CD4-positive, CD25-positive, alpha-beta regulatory T cell (primary cell): ENCODE measurements at regions not wholly inside any gene's neighbourhood (a gene's known extent, or its start where the extent isn't known, plus 50 kb on each side); places are given as distances from the start of the nearest gene placed in this dataset.
"Not testable (repeated sequence)": the region's sequence is repeated elsewhere in the genome, so short reads cannot be mapped to it uniquely, and the experiment has no call there.

Experiments used
- ATAC-seq, 2 donors: fragments of 150-1000 bp; cut with Tn5 transposase; one replicate each; pipeline ENCODE4 v1.10.0; 2021; ENCODE audit warnings: low read depth in 2 of 2, moderate number of reproducible peaks in 2 of 2, moderate library complexity in 1 of 2
- DNase-seq, 3 donors: peaks; one replicate each; pipeline versions ENCODE4 v3.0.0 to v3.0.0-alpha.2; 2012 to 2022; ENCODE audit warnings: mixed read lengths in 1 of 3
- H3K27ac ChIP-seq: one replicate; pipeline ENCODE4 v1.7.0; 2013; ENCODE audit warnings: mild to moderate bottlenecking, low read length; ENCODE audit not compliant: insufficient read depth, poor library complexity, severe bottlenecking
- H3K27me3 ChIP-seq: one replicate; pipeline ENCODE4 v1.7.0; 2013; ENCODE audit warnings: low read length; ENCODE audit not compliant: control insufficient read depth, insufficient read depth
- H3K36me3 ChIP-seq: one replicate; pipeline ENCODE4 v1.7.0; 2013; ENCODE audit warnings: mild to moderate bottlenecking, low read length, moderate library complexity; ENCODE audit not compliant: control insufficient read depth, insufficient read depth
- H3K4me1 ChIP-seq: 2 replicates; pipeline ENCODE4 v1.7.0; 2013; ENCODE audit warnings: mild to moderate bottlenecking, low read length; ENCODE audit not compliant: insufficient read depth, control insufficient read depth, poor library complexity, severe bottlenecking
- H3K4me3 ChIP-seq: one replicate; pipeline ENCODE4 v1.7.0; 2013; ENCODE audit warnings: low read depth, mild to moderate bottlenecking, low read length, moderate library complexity
- H3K9me3 ChIP-seq, 2 experiments: 1 replicate in 1 of 2; 2 replicates in 1 of 2; pipeline ENCODE4 v1.7.0; 2013; ENCODE audit warnings: low read length in 2 of 2, mild to moderate bottlenecking in 1 of 2, moderate library complexity in 1 of 2; ENCODE audit not compliant: control insufficient read depth in 2 of 2
- H3K27ac Mint-ChIP-seq, 3 donors: one replicate each; pipeline ENCODE4 v1.8.0; 2020 to 2022; ENCODE audit warnings: mild to moderate bottlenecking in 3 of 3, mixed read lengths in 3 of 3, moderate library complexity in 2 of 3
- H3K27me3 Mint-ChIP-seq: one replicate; pipeline ENCODE4 v1.8.0; 2022; ENCODE audit warnings: mild to moderate bottlenecking, mixed read lengths
- H3K36me3 Mint-ChIP-seq: one replicate; pipeline ENCODE4 v1.8.0; 2020; ENCODE audit warnings: mixed read lengths
- H3K4me1 Mint-ChIP-seq, 4 donors: one replicate each; pipeline ENCODE4 v1.8.0; 2020 to 2022; ENCODE audit warnings: mixed read lengths in 4 of 4, mild to moderate bottlenecking in 1 of 4
- H3K4me3 Mint-ChIP-seq, 4 donors: one replicate each; pipeline ENCODE4 v1.8.0; 2020 to 2022; ENCODE audit warnings: mild to moderate bottlenecking in 4 of 4, mixed read lengths in 4 of 4, moderate library complexity in 3 of 4
- H3K9me3 Mint-ChIP-seq, 7 donors: one replicate each; pipeline ENCODE4 v1.8.0; 2020 to 2022; ENCODE audit warnings: mixed read lengths in 7 of 7, mild to moderate bottlenecking in 3 of 7, moderate library complexity in 2 of 7

DNA sequence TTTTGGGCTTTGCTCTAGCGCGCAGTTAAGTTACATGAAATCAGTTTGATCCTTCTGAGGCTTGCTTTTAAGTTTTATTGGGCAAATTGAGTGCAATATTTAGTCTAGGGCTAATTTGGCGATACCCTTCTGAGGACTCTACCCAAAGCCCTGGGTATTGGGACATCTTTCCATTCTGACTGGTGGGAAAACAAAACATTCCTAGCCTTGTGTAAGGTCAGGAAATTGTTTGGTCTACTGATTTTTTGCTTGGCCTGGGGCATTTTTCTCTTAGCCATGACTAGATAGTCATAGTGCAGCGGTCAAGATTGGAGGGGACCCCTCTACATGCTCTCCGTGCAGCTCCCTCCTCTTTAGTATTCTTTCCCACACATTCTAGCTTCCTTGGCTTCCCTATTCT lies 189.6 kb upstream of the PTGFR start:
- H3K27me3 ChIP-seq: no peaks in the 10 kb centered on the region
- peaks cover 0 to 11% (median 2%) of the 10 kb centered on the region in 7 donors for H3K9me3 Mint-ChIP-seq
- no peak overlapping the region for H3K27ac ChIP-seq
- no peaks in the 10 kb centered on the region for H3K4me1 Mint-ChIP-seq
- H3K27me3 Mint-ChIP-seq: no peaks in the 10 kb centered on the region
- no peaks in the 10 kb centered on the region for H3K4me1 ChIP-seq
- H3K36me3 ChIP-seq: no peaks in the 10 kb centered on the region
- DNase-seq: no peak
- ATAC-seq: no peak
- no peaks in the 10 kb centered on the region for H3K36me3 Mint-ChIP-seq
- no peak overlapping the region for H3K4me3 ChIP-seq
- H3K9me3 ChIP-seq: no peaks in the 10 kb centered on the region
- H3K27ac Mint-ChIP-seq: no peak overlapping the region
- H3K4me3 Mint-ChIP-seq: no peak overlapping the region

DNA sequence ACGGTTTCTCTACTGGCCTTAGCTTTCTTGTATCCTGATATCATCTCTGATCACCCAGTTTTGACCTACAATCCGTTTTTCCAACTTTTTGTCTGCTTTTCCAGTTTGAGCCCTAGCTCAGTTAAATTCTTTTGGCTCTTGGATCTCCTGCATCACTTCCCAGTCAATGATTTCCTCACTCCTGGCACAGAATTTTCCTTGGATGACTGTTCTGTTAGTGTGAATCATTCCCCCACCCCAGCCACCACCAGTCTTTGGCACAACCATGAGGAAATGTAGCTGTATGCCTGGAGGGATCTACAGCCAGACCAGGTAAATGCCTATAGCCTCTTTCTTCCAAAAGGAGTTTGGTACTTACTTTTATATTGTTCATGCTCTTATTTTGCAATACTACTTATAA lies 187.2 kb upstream of the PTGFR start:
- H3K27me3 ChIP-seq: no peaks in the 10 kb centered on the region
- no peak overlapping the region for H3K27ac ChIP-seq
- no peaks in the 10 kb centered on the region for H3K36me3 ChIP-seq
- H3K9me3 Mint-ChIP-seq: peaks cover 0 to 11% (median 2%) of the 10 kb centered on the region in 7 donors
- H3K27me3 Mint-ChIP-seq: no peaks in the 10 kb centered on the region
- no peaks in the 10 kb centered on the region for H3K4me1 Mint-ChIP-seq
- H3K9me3 ChIP-seq: no peaks in the 10 kb centered on the region
- DNase-seq (no peak), ATAC-seq (no peak)
- no peak overlapping the region for H3K27ac Mint-ChIP-seq
- no peak overlapping the region for H3K4me3 Mint-ChIP-seq
- H3K36me3 Mint-ChIP-seq: no peaks in the 10 kb centered on the region
- H3K4me3 ChIP-seq: no peak overlapping the region
- no peaks in the 10 kb centered on the region for H3K4me1 ChIP-seq

DNA sequence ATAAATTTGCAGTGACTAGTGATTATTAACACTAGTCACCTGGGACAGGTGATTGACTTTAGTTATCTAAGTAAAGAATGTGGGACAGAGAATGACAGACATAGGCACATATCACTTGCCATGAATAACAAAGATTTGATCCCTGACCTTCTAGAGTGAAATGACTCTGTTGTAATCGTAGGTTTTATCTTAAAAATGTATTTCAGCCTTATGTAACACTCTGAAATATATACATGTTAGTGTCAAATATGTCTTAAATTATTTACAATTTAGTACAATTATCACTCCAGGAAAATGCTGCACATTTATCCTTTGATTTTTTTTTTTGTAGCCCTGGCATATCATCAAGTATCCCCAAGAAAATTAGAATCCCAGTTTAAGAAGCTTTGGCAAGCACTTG lies 186.4 kb upstream of the PTGFR start:
- H3K9me3 Mint-ChIP-seq: peaks cover 0 to 10% (median 2%) of the 10 kb centered on the region in 7 donors
- H3K4me1 Mint-ChIP-seq: no peaks in the 10 kb centered on the region
- Histone ChIP-seq H3K27ac (no peak overlapping the region), H3K36me3 (no peaks in the 10 kb centered on the region), H3K4me3 (no peak overlapping the region), H3K27me3 (no peaks in the 10 kb centered on the region), H3K4me1 (no peaks in the 10 kb centered on the region), H3K9me3 (no peaks in the 10 kb centered on the region)
- no peak overlapping the region for H3K4me3 Mint-ChIP-seq
- DNase-seq (no peak), ATAC-seq (no peak)
- H3K27ac Mint-ChIP-seq: no peak overlapping the region
- H3K36me3 Mint-ChIP-seq: no peaks in the 10 kb centered on the region
- no peaks in the 10 kb centered on the region for H3K27me3 Mint-ChIP-seq

DNA sequence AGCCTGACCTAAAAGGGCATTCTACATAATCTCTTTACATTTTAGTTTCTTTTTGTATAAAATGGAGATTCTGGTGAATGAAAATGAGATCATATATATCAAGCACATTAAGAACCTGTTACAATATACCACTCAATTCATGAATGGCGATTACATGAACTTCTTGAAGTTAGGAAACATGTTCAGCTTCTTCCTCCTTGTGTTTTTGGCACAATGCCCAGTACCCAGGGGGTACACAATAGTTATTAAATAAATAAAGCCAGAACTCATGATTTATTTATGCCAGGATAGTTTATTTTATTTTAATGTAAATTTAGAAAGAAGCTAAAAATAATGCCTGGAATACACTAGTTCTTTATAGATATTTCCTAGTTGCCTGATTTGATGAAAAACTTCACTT lies 186.0 kb upstream of the PTGFR start:
- H3K4me3 ChIP-seq: no peak overlapping the region
- H3K36me3 Mint-ChIP-seq: no peaks in the 10 kb centered on the region
- H3K36me3 ChIP-seq: no peaks in the 10 kb centered on the region
- H3K27me3 Mint-ChIP-seq: no peaks in the 10 kb centered on the region
- peaks cover 0 to 9% (median 2%) of the 10 kb centered on the region in 7 donors for H3K9me3 Mint-ChIP-seq
- no peaks in the 10 kb centered on the region for H3K4me1 ChIP-seq
- no peaks in the 10 kb centered on the region for H3K4me1 Mint-ChIP-seq
- no peak for ATAC-seq
- no peaks in the 10 kb centered on the region for H3K9me3 ChIP-seq
- no peak overlapping the region for H3K4me3 Mint-ChIP-seq
- no peak overlapping the region for H3K27ac ChIP-seq
- no peaks in the 10 kb centered on the region for H3K27me3 ChIP-seq
- no peak for DNase-seq
- H3K27ac Mint-ChIP-seq: no peak overlapping the region

DNA sequence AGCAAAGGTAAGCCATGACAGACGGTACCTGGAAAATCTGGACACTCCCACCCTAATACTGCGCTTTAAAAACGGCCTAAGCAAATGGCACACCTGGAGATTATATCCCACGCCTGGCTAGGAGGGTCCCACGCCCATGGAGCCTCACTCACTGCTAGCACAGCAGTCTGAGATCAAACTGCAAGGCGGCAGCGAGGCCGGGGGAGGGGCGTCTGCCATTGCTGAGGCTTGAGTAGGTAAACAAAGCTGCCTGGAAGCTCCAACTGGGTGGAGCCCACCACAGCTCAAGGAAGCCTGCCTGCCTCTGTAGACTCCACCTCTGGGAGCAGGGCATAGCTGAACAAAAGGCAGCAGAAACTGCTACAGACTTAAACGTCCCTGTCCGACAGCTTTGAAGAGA lies 180.5 kb upstream of the PTGFR start:
- not testable (repeated sequence) for DNase-seq, H3K36me3 Mint-ChIP-seq, H3K27ac ChIP-seq, H3K9me3 ChIP-seq, H3K27me3 ChIP-seq, H3K27me3 Mint-ChIP-seq, H3K27ac Mint-ChIP-seq, ATAC-seq, H3K9me3 Mint-ChIP-seq, H3K4me1 ChIP-seq, H3K36me3 ChIP-seq, H3K4me1 Mint-ChIP-seq, H3K4me3 ChIP-seq, H3K4me3 Mint-ChIP-seq

DNA sequence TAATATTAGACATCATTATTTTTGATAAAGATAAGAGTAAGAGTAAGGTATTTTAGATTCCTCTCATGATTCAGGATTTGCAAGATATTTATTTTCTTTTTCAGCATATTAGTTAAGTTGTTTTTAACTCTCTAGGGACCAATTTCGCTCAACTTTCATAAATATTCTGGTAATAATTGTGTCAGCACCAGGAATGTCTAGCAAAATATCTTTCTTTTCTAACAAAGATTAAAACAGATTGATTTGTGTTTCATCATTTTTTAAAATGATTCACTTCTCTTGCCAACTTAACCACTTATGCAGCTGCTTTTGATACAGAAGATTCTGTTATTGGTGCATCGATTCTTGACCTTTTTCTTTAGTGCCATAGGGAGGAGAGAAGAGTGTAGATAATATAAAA lies 172.8 kb upstream of the PTGFR start:
- Mint-ChIP-seq H3K27me3 (no peaks in the 10 kb centered on the region), H3K4me3 (no peak overlapping the region), H3K27ac (no peak overlapping the region), H3K9me3 (peaks cover 0 to 6% (median 0%) of the 10 kb centered on the region in 7 donors), H3K36me3 (no peaks in the 10 kb centered on the region), H3K4me1 (no peaks in the 10 kb centered on the region)
- DNase-seq: no peak
- Histone ChIP-seq H3K27ac (no peak overlapping the region), H3K4me3 (no peak overlapping the region), H3K36me3 (no peaks in the 10 kb centered on the region), H3K4me1 (no peaks in the 10 kb centered on the region), H3K9me3 (no peaks in the 10 kb centered on the region), H3K27me3 (no peaks in the 10 kb centered on the region)
- no peak for ATAC-seq

DNA sequence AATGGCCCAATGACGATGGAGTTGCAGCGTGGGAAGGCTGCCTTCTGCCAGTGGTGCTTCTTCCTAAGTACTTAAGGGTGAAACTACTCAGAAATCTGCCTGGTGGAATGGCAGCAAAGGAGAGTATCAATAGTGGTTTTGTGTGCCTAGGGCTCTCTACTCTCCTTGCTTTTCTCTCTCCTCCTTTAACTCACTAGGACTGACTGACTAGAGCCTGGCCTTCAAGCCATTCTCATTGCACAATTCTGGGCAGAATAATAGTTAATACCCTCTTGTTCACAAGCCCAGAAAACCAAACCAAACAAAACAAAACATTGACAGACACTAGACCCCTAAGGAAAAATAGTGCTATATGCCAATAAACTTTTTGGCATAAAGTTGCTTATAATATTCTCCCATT lies 171.2 kb upstream of the PTGFR start:
- Histone ChIP-seq H3K27ac (no peak overlapping the region), H3K4me3 (no peak overlapping the region), H3K27me3 (no peaks in the 10 kb centered on the region), H3K9me3 (no peaks in the 10 kb centered on the region), H3K36me3 (no peaks in the 10 kb centered on the region), H3K4me1 (no peaks in the 10 kb centered on the region)
- ATAC-seq: no peak
- Mint-ChIP-seq H3K4me1 (no peaks in the 10 kb centered on the region), H3K4me3 (no peak overlapping the region), H3K36me3 (no peaks in the 10 kb centered on the region), H3K27me3 (no peaks in the 10 kb centered on the region), H3K27ac (no peak overlapping the region), H3K9me3 (peaks cover 0 to 2% (median 0%) of the 10 kb centered on the region in 7 donors)
- no peak for DNase-seq

DNA sequence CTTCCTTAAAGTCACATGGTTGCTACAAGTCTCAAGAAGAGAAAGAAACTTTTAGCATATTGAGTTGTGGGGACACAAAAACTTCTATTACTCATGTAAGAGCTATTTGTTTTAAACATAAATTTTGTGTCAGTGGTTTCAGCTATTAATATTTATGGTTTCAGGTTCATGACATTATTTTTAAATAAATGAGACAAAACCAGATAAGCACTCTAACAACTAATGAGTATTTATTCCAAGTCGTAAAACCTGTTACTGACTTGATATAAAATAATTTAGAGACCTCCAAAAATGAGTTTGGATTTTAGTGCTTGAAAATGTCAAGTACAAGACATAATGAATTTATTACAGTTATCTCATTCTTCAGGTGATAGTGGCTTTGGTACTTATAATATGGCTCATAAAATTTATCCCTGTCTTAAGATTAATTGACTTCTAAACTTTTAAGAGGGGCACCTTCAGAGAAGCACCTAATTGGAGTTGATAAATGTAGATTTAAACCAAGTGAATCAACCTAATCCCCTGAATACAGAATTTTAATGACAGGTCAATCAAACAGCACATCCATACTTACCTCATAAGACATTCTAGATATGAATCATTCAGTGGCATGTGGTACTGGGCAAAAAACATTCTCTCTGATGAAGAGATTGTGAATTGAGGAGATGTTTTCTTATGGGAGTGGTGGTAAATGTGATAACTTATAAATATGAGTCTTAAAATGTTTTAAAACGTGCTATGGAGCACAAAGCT lies 167.7 kb upstream of the PTGFR start:
- H3K4me1 Mint-ChIP-seq: no peaks in the 10 kb centered on the region
- H3K27ac ChIP-seq: no peak overlapping the region
- DNase-seq (no peak), ATAC-seq (no peak)
- H3K9me3 Mint-ChIP-seq: peaks cover 0 to 4% (median 0%) of the 10 kb centered on the region in 7 donors
- no peaks in the 10 kb centered on the region for H3K4me1 ChIP-seq
- no peak overlapping the region for H3K27ac Mint-ChIP-seq
- no peaks in the 10 kb centered on the region for H3K9me3 ChIP-seq
- H3K36me3 Mint-ChIP-seq: no peaks in the 10 kb centered on the region
- H3K4me3 ChIP-seq: no peak overlapping the region
- no peaks in the 10 kb centered on the region for H3K36me3 ChIP-seq
- H3K27me3 Mint-ChIP-seq: no peaks in the 10 kb centered on the region
- H3K27me3 ChIP-seq: no peaks in the 10 kb centered on the region
- H3K4me3 Mint-ChIP-seq: no peak overlapping the region
